HCT116 (cell line): ENCODE measurements at regions not wholly inside any gene's neighbourhood (a gene's known extent, or its start where the extent isn't known, plus 50 kb on each side); places are given as distances from the start of the nearest gene placed in this dataset.
"Not testable (repeated sequence)": the region's sequence is repeated elsewhere in the genome, so short reads cannot be mapped to it uniquely, and the experiment has no call there.

Source experiments
- ATAC-seq: fragments of 200-7000 bp; cut with Tn5 transposase; 2 replicates; pipeline ENCODE4 v1.9.1; 2020; ENCODE audit warnings: mild to moderate bottlenecking, moderate library complexity
- BruUV-seq: library from RNA; stranded (reverse); fragments of 400-500 nt; replicated peaks from 2 replicates; lab custom pipeline; 2021; lab: Mats Ljungman, UMichigan
- CTCF ChIA-PET: fragments of 300-600 bp; sonication (Branson Sonifier 250); formaldehyde crosslinking; loops from one replicate; lab custom pipeline; 2021; ENCODE audit warnings: antibody characterized with exemption; lab: Charles Lee
- POLR2A ChIA-PET: fragments of 300-600, 350-600 bp; sonication (Branson Sonifier 250); formaldehyde crosslinking; loops from one replicate; lab custom pipeline; 2021; ENCODE audit warnings: antibody characterized with exemption; lab: Charles Lee
- RAD21 ChIA-PET, 2 experiments: fragments of 300-600 bp; sonication (Branson Sonifier 250); formaldehyde crosslinking; loops; one replicate each; lab custom pipeline; 2023; ENCODE audit warnings: low total read pairs in 2 of 2; ENCODE audit not compliant: uncharacterized antibody in 2 of 2, unreplicated experiment in 2 of 2, low non-redundant PET in 1 of 2; lab: Charles Lee
- DNase-seq: peaks from one replicate; pipeline ENCODE4 v3.0.0-alpha.2; 2010; ENCODE audit warnings: low read depth, low spot score
- H2AFZ ChIP-seq: fragments of 200-600 bp; shearing (Covaris generic), sonication (generic); 2 replicates; pipeline ENCODE4 v1.6.1; 2017; ENCODE audit warnings: low read depth, mixed run types, mixed read lengths, antibody characterized with exemption, low read length; ENCODE audit not compliant: poor library complexity, severe bottlenecking
- H3K27ac ChIP-seq: 2 replicates; pipeline ENCODE4 v1.5.1; 2012; ENCODE audit warnings: low read depth, low read length
- H3K27me3 ChIP-seq: fragments of 200-600 bp; sonication (generic); 2 replicates; pipeline ENCODE4 v1.6.1; 2016; ENCODE audit warnings: mixed run types, low read length, mixed read lengths; ENCODE audit not compliant: insufficient read depth
- H3K36me3 ChIP-seq, 2 experiments: fragments of 200-500 bp in 1 of 2; fragments of 200-600 bp in 1 of 2; sonication (Bioruptor generic) in 1 of 2; sonication (generic) in 1 of 2; 2 replicates each; pipeline versions ENCODE4 v1.5.1 to v1.6.1; 2014 to 2016; ENCODE audit warnings: low read length in 2 of 2, inconsistent platforms in 1 of 2, mixed read lengths in 1 of 2, mixed run types in 1 of 2; ENCODE audit not compliant: insufficient read depth in 2 of 2, control insufficient read depth in 1 of 2
- H3K4me1 ChIP-seq, 2 experiments: fragments of 200-600 bp in 1 of 2; sonication (generic) in 1 of 2; 2 replicates each; pipeline versions ENCODE4 v1.5.1 to v1.6.1; 2012 to 2017; ENCODE audit warnings: low read length in 2 of 2, inconsistent platforms in 1 of 2, mild to moderate bottlenecking in 1 of 2, mixed read lengths in 1 of 2, mixed run types in 1 of 2, moderate library complexity in 1 of 2; ENCODE audit not compliant: insufficient read depth in 2 of 2, control insufficient read depth in 1 of 2
- H3K4me2 ChIP-seq: fragments of 200-600 bp; sonication (generic); 2 replicates; pipeline ENCODE4 v1.6.1; 2017; ENCODE audit warnings: mixed run types, low read length, mixed read lengths
- H3K4me3 ChIP-seq, 2 experiments: fragments of 200-600 bp in 1 of 2; sonication (generic) in 1 of 2; replicated peaks in 1 of 2; 2 replicates each; pipeline ENCODE4 v1.5.1; 2011 to 2016; ENCODE audit warnings: low read length in 2 of 2, control low read depth in 1 of 2, low read depth in 1 of 2, mild to moderate bottlenecking in 1 of 2, mixed read lengths in 1 of 2, mixed run types in 1 of 2
- H3K79me2 ChIP-seq: fragments of 200-600 bp; sonication (generic); 2 replicates; pipeline ENCODE4 v1.6.1; 2017; ENCODE audit warnings: mild to moderate bottlenecking, mixed run types, low read length, moderate library complexity, mixed read lengths; ENCODE audit not compliant: insufficient read depth
- H3K9ac ChIP-seq: fragments of 200-600 bp; sonication (generic); 2 replicates; pipeline ENCODE4 v1.6.1; 2016; ENCODE audit warnings: low read length, mixed read lengths
- H3K9me2 ChIP-seq: fragments of 200-600 bp; sonication (generic), shearing (Covaris generic); 2 replicates; pipeline ENCODE4 v1.6.1; 2017; ENCODE audit warnings: mixed run types, mild to moderate bottlenecking, moderate library complexity; ENCODE audit not compliant: insufficient read depth
- H3K9me3 ChIP-seq, 2 experiments: fragments of 200-500 bp in 1 of 2; fragments of 200-600 bp in 1 of 2; sonication (Bioruptor generic) in 1 of 2; sonication (generic) in 1 of 2; 2 replicates each; pipeline ENCODE4 v1.6.1; 2014 to 2017; ENCODE audit warnings: low read length in 2 of 2, mixed read lengths in 2 of 2, inconsistent platforms in 1 of 2, low read depth in 1 of 2, mild to moderate bottlenecking in 1 of 2, mixed run types in 1 of 2, moderate library complexity in 1 of 2; ENCODE audit not compliant: control insufficient read depth in 1 of 2, insufficient read depth in 1 of 2
- H4K20me1 ChIP-seq: fragments of 200-600 bp; sonication (generic), shearing (Covaris generic); 2 replicates; pipeline ENCODE4 v1.6.1; 2017; ENCODE audit warnings: mixed run types, mild to moderate bottlenecking, moderate library complexity; ENCODE audit not compliant: insufficient read depth
- ELF1 ChIP-seq: IDR thresholded peaks from 2 replicates; pipeline ENCODE4 v1.6.1; 2012; ENCODE audit warnings: low read depth, borderline replicate concordance
- EZH2phosphoT487 ChIP-seq: fragments of 200-600 bp; IDR thresholded peaks from 2 replicates; pipeline ENCODE4 v1.6.1; 2018; ENCODE audit warnings: antibody characterized with exemption, borderline replicate concordance
- POLR2AphosphoS5 ChIP-seq: IDR thresholded peaks from 2 replicates; pipeline ENCODE4 v1.6.1; 2011; ENCODE audit warnings: mild to moderate bottlenecking, low read depth, low read length, moderate library complexity
- SP1 ChIP-seq: IDR thresholded peaks from 2 replicates; pipeline ENCODE4 v1.6.1; 2012; ENCODE audit warnings: low read depth
- intact Hi-C: fragments of 100-400 bp; cut with micrococcal nuclease; formaldehyde crosslinking; loops from 2 replicates; pipeline ENCODE4 v1.10.0; 2022

DNA sequence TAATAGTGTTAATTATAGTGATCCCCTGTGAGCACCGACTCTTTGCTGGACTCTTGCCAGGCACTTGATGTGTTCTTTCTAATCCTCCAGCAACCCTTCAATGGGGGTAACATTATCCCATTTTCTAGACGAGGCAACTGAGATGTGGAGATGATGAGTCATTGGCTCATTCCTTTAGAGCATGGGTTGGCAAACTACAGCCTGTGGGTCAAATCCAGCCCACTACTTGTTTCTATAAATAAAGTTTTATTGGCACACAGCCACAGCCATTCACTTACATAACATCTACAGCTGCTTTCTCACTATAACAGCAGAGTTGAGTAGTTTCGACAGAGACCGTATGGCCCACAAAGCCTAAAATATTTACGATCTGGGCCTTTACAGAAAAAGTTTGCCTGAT is 249.5 kb upstream of the KCNG1 start:
- Histone ChIP-seq H3K27me3 (peaks cover 20% of the 10 kb centered on the region; the same call in 1 of the 2 replicates), H3K4me3 (no peak overlapping the region), H2AFZ (no peak overlapping the region), H3K9me3 (no peaks in the 10 kb centered on the region), H3K79me2 (no peaks in the 10 kb centered on the region), H3K4me1 (no peaks in the 10 kb centered on the region), H4K20me1 (no peaks in the 10 kb centered on the region), H3K9me2 (no peaks in the 10 kb centered on the region), H3K27ac (no peak overlapping the region), H3K4me2 (no peak overlapping the region), H3K9ac (no peak overlapping the region), H3K36me3 (no peaks in the 10 kb centered on the region)
- RAD21 ChIA-PET, result no interaction called here
- TF ChIP-seq EZH2phosphoT487, result no peak
- no peak for TF ChIP-seq POLR2AphosphoS5
- no peak for TF ChIP-seq SP1
- ATAC-seq, result no peak
- no peak for DNase-seq
- no TSS peak for BruUV-seq
- intact Hi-C loops, result no loop called here
- CTCF ChIA-PET, result no interaction called here
- POLR2A ChIA-PET, result no interaction called here

GRCh38 chr20:51271931-51272330 is 249.0 kb upstream of the KCNG1 start:
- DNase-seq, result no peak
- no peak overlapping the region for H3K4me2 ChIP-seq
- CTCF ChIA-PET, result no interaction called here
- no peaks in the 10 kb centered on the region for H3K36me3 ChIP-seq
- no peak for TF ChIP-seq SP1
- TF ChIP-seq ELF1, result no peak
- TF ChIP-seq, all 23 proteins: peak for 0
- Histone ChIP-seq H4K20me1 (no peaks in the 10 kb centered on the region), H2AFZ (no peak overlapping the region), H3K27ac (no peak overlapping the region), H3K9me2 (no peaks in the 10 kb centered on the region), H3K9me3 (no peaks in the 10 kb centered on the region), H3K9ac (no peak overlapping the region), H3K27me3 (peaks cover 18% of the 10 kb centered on the region; the same call in 1 of the 2 replicates), H3K4me3 (no peak overlapping the region), H3K79me2 (no peaks in the 10 kb centered on the region), H3K4me1 (no peaks in the 10 kb centered on the region)
- no peak for ATAC-seq
- ChIA-PET POLR2A (no interaction called here), RAD21 (no interaction called here)
- BruUV-seq, result no TSS peak
- intact Hi-C loops, result no loop called here

GRCh38 chr20:51271289-51271688 is 248.4 kb upstream of the KCNG1 start:
- H4K20me1 ChIP-seq, POLR2A ChIA-PET, DNase-seq, H3K9me2 ChIP-seq, H3K4me1 ChIP-seq, H2AFZ ChIP-seq, ATAC-seq, BruUV-seq, H3K79me2 ChIP-seq, H3K9me3 ChIP-seq, H3K9ac ChIP-seq, RAD21 ChIA-PET, intact Hi-C loops, H3K4me3 ChIP-seq, H3K4me2 ChIP-seq, CTCF ChIA-PET, H3K27ac ChIP-seq, H3K36me3 ChIP-seq: not testable (repeated sequence)
- H3K27me3 ChIP-seq, result peaks cover 11% of the 10 kb centered on the region; the same call in 1 of the 2 replicates
